Fibroblast of villous mesenchyme (primary cell): ENCODE measurements at regions not wholly inside any gene's neighbourhood (a gene's known extent, or its start where the extent isn't known, plus 50 kb on each side); places are given as distances from the start of the nearest gene placed in this dataset.
"Not testable (repeated sequence)": the region's sequence is repeated elsewhere in the genome, so short reads cannot be mapped to it uniquely, and the experiment has no call there.

ENCODE experiments used
- DNase-seq: peaks from one replicate; pipeline ENCODE4 v3.0.0-alpha.2; 2010; ENCODE audit warnings: low read depth
- H3K4me3 ChIP-seq: 2 replicates; pipeline ENCODE4 v1.5.1; 2011; ENCODE audit warnings: low read depth, mild to moderate bottlenecking, low read length
- TF ChIP-seq, protein P1 (sequence below): IDR thresholded peaks from 2 replicates; pipeline ENCODE4 v1.5.1; 2012; ENCODE audit warnings: low read depth, mild to moderate bottlenecking, low read length; ENCODE audit not compliant: insufficient read depth

DNA sequence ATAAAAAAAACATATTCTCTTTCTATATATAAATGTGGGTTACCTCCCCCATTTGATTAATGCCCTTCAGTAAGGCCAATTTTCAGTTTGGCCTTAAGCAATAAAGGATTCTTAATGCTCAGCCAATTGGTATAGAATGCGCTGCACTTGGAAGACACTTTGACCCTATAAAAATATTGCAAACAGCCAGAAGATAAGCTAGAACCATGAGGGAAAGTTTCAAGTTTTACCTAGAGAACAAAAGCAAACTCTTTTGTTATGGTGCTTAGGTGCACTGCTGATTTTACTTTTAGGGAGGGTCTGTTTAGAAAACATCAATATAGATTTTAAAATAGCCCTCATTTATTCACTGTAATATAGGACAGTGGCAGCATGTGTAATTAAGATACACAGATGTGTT lies 251.6 kb upstream of the SLC16A7 start:
- no peak for DNase-seq
- H3K4me3 ChIP-seq = no peak overlapping the region
- TF ChIP-seq, protein P1, sequence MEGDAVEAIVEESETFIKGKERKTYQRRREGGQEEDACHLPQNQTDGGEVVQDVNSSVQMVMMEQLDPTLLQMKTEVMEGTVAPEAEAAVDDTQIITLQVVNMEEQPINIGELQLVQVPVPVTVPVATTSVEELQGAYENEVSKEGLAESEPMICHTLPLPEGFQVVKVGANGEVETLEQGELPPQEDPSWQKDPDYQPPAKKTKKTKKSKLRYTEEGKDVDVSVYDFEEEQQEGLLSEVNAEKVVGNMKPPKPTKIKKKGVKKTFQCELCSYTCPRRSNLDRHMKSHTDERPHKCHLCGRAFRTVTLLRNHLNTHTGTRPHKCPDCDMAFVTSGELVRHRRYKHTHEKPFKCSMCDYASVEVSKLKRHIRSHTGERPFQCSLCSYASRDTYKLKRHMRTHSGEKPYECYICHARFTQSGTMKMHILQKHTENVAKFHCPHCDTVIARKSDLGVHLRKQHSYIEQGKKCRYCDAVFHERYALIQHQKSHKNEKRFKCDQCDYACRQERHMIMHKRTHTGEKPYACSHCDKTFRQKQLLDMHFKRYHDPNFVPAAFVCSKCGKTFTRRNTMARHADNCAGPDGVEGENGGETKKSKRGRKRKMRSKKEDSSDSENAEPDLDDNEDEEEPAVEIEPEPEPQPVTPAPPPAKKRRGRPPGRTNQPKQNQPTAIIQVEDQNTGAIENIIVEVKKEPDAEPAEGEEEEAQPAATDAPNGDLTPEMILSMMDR = no peak

DNA sequence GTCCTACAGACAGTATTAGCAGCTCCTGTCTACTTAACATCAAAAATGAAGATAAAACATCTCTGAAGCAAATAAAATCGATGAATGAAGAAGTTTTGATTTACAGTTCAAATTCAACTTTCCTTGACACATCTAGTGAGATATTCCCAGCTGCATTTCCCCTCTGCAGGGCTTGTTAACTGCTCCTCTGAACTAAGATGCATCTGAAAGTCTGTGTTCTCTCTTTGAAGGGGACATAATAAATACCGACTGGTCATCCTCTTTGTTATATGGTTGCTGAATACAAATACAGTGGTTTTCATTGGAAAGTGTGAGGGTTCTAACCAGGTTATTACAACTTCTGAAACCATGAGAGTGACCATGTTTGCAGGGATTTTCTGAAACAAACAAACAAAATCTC lies 266.4 kb upstream of the SLC16A7 start:
- TF ChIP-seq, protein P1 = no peak
- no peak for DNase-seq
- no peak overlapping the region for H3K4me3 ChIP-seq

DNA sequence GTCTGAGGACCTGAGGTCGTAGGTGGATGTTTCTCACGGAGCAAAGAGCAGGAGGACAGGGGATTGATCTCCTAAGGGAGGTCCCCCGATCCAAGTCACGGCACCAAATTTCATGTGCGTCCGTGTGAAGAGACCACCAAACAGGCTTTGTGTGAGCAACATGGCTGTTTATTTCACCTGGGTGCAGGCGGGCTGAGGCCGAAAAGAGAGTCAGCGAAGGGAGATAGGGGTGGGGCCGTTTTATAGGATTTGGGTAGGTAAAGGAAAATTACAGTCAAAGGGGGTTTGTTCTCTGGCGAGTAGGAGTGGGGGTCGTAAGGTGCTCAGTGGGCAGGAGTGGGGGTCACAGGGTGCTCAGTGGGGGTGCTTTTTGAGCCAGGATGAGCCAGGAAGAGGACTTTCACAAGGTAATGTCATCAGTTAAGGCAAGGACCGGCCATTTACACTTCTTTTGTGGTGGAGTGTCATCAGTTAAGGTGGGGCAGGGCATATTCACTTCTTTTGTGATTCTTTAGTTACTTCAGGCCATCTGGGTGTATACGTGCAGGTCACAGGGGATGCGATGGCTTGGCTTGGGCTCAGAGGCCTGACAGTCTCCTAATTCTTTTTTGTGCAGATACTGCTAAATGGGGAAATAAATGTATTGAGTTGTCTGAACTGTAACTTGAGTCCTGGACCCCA lies 267.3 kb upstream of the SLC16A7 start:
- DNase-seq, H3K4me3 ChIP-seq: not testable (repeated sequence)

DNA sequence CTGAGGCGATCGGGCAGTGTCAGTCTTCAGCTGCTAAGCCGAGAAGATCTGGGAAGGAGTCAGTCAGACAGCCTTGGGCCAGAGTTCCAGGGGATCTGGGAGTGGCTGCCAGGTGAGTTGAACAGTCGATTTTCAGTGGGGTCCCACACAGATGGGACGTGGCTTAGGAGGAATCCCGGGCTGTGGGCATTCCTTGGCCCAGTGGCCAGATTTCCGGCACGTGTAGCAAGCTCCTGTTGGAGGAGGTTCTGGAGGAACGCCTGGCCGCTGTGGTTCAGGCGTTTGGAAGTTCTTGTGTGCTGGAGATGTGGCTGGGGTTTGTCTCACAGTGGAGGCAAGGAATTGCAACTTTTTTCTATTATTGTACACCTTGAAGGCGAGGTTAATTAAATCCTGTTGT lies 269.4 kb upstream of the SLC16A7 start:
- not testable (repeated sequence) for H3K4me3 ChIP-seq, DNase-seq

DNA sequence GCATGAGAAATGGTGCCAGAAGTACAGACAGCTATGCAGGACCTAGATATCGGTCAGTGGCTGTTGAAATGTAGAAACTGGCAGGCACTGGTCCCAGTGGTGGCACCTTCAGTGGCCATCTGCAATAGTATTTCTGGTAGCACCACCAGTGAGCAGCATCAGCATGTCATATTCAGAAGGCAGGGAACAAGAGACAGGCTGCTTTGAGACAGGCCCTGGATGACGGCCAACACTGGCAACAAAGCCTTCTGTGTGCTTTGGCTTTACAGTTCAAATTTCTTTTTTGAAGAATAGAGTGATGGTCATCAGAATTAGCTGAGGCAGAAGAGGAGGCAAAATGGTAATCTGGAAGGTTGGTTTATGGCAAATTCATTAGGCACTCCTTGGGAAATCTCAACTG lies 273.4 kb upstream of the SLC16A7 start:
- DNase-seq = no peak
- TF ChIP-seq, protein P1 = no peak
- no peak overlapping the region for H3K4me3 ChIP-seq

DNA sequence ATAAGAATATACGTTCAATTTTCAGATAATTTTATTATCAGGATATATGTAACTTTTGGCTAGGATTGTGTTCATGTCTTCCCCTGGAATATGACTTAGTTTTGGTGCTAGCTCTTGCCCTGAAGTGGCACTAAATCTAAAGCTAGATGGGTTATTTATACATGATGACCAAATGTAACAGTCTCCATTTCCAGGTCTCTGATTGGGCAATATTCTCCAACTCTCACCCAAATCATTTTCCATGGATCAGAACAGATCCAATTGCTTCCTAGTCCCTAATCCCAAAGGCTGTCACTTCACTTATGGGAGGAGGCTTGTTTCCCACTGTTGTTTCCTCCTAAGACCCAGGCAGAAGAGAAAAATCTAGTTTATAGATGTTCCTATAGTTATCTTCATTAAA lies 274.6 kb upstream of the SLC16A7 start:
- TF ChIP-seq, protein P1 = no peak
- H3K4me3 ChIP-seq = no peak overlapping the region
- no peak for DNase-seq

DNA sequence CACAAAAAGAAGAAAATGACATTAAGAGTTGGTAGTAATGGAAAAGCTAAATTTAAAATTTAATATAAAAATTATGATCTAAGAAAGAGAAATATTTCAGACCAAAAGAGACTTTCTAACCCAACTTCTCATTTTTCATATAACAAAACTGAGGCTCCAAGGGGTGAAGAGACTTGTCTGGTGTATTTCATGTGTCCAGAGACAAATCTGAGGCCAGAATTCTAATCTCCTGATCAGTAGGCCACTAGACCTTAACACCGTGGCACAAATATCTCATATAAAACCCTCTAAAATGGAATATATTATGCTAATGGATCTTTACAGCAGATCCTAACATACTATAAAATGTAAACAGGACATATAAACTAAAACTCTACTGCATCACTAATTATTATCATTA lies 275.7 kb upstream of the SLC16A7 start:
- no peak for DNase-seq
- no peak overlapping the region for H3K4me3 ChIP-seq
- TF ChIP-seq, protein P1 = no peak

DNA sequence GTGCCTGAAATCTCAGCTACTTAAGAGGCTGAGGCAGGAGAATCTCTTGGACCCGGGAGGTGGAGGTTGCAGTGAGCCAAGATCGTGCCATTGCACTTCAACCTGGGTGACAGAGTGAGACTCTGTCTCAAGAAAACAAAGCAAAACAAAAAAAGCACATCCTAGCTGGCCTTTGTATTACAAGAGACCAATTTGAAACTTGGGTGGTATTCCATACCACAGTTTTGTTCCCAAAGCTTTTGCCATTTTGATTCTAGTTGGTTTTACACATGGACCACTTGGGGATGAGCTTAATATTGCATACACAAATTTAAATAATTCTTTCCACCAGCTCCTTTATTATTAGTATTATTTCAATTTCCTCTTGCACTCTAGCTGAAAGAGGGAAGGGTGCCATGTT lies 276.9 kb upstream of the SLC16A7 start:
- H3K4me3 ChIP-seq = no peak overlapping the region
- no peak for DNase-seq
- TF ChIP-seq, protein P1 = no peak
